NCI-H69 (cell line): ENCODE measurements at regions not wholly inside any gene's neighbourhood (a gene's known extent, or its start where the extent isn't known, plus 50 kb on each side); places are given as distances from the start of the nearest gene placed in this dataset.

Experiments
- DNase-seq: peaks from one replicate; lab custom pipeline; 2025; lab: John Stamatoyannopoulos, UW

- no peak for DNase-seq
Observed at GRCh38 chr16:65961476-65962143, 404.9 kb upstream of the CDH5 start.

GRCh38 chr16:65959983-65960382 is 406.5 kb upstream of the CDH5 start:
- DNase-seq = no peak

DNA sequence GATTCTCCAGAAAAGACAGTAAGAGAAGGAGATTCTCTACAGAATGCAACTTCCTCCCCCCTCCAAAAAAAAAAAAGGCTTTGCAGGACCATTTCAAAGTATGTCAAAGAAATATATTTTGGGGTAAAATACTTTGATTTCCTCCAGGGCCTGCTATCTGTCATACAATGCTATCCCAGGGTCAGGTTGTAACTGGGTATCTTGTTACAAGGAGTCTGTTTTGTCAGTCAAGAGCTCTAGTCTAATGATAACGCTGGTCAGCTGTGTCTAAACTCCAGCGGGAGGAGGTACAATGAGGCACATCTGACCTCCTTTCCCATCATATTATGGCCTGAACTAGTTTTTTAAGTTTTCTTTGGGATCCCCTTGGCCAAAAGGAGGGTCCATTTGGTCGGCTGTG is 408.4 kb upstream of the CDH5 start:
- no peak for DNase-seq

DNA sequence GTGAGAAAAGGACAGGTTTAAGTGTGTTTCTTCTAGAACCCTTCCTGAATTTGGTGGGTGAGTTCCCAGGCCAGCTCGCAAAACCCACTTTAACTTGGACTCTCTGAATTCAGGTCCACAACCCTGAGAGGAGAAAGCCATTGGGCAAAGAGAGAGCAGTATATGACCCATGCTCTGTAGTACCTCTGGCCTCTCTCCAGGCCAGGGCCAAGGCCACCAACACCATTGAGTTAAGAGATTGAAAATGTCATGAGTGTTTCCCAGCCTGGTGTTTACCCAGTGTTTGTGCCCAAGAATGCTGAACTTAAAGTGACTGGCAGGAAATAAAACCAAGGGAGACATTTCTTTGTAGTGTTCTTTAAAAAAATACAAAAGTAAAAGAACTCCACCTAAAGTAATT is 410.4 kb upstream of the CDH5 start:
- DNase-seq = no peak

- no peak for DNase-seq
Observed at GRCh38 chr16:65954446-65954845, 412.0 kb upstream of the CDH5 start.

- no peak for DNase-seq
Observed at GRCh38 chr16:65950211-65950610, 416.3 kb upstream of the CDH5 start.

- DNase-seq = no peak
Observed at GRCh38 chr16:65948361-65948760, 418.1 kb upstream of the CDH5 start.

GRCh38 chr16:65947951-65948350 is 418.5 kb upstream of the CDH5 start:
- no peak for DNase-seq

- DNase-seq = no peak
Observed at GRCh38 chr16:65945493-65945892, 421.0 kb upstream of the CDH5 start.

- DNase-seq = no peak
Observed at GRCh38 chr16:65944361-65944760, 422.1 kb upstream of the CDH5 start.

DNA sequence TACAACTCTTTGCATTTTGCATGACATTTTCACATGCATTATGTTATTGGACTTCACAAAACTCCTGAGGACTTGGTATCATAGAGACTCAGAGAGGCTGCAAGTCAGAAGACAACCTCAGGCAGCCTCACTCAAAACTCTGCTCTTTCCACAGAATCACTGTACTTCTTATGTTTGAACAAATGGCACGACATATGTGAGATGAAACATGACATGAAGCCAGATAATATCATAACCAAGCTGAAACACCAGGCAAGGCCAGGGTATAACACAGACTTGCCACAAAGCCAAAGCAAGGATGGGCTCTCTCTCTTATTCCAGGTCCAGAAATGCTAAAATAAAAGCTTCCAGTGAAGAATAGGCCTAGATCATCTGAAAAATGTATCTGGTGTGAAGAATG is 425.8 kb upstream of the CDH5 start:
- DNase-seq = no peak

- DNase-seq = no peak
Observed at GRCh38 chr16:65938083-65938482, 428.4 kb upstream of the CDH5 start.

DNA sequence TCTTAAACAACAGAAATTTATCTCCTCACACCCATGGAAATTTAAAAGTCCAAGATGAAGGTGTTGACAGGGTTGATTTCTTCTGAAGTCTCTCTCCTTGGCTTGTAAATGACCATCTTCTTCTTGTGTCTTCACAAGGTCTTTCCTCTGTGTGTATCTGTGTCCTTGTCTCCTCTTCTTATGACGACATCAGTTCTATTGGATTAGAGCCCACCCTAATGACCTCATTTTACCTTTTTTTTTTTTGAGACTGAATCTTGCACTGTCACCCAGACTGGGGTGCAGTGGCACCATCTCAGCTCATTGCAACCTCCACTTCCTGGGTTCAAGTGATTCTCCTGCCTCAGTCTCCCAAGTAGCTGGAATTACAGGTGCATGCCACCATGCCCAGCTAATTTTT is 429.0 kb upstream of the CDH5 start:
- no peak for DNase-seq

DNA sequence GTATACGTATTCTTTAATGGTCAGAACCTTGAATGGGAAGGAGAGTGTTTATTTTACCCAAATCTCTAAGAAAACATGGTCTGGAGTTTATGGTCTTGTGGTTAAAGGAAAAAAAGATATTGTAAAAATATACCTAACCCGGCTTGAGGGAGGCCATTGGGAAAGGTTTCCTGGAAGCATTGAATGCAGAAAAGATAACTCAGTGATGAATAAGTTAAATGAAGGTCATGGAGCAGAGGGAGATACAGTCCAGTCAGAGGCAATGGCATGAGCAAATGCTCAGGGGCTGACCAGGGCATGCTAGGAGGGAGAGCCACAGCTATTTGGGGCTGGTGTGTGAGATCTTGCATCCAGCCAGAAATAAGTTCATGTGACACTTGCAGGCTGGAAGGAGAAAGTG is 430.4 kb upstream of the CDH5 start:
- no peak for DNase-seq

- no peak for DNase-seq
Observed at GRCh38 chr16:65934443-65934842, 432.0 kb upstream of the CDH5 start.

- DNase-seq = no peak
Observed at GRCh38 chr16:65933703-65934102, 432.8 kb upstream of the CDH5 start.

DNA sequence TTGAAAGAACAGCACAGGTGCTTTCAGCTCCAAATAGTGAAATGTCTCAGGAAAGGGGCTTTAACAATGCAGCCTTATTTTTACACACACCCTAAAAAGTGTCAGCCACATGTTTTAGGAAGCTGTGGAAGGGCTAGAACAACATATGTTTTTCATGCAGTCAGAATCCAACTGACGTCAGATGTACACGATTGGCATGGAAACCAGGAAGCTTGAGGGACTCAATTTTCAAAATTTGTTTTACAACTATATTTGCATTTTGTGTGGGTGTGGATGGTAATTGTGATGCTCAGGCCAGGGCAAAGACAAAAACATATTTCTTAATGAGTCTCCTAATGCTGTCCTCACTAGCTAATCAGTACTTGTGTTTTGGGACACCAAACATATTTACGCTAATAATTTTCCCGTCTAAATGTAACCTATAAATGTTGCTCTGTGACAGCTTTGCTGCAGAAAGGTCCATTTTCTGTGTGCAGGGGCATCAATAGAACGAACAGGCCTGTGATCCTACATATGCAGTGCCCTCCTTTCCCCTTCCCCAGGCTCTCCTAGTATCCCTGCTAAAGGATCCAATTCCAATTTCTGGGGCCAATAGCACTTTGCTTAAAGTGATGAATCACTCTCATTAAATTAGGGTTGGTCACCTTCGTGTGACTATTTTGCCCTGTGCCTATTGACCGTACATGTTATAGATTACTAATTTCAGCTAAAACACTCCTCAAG is 434.0 kb upstream of the CDH5 start:
- no peak for DNase-seq

DNA sequence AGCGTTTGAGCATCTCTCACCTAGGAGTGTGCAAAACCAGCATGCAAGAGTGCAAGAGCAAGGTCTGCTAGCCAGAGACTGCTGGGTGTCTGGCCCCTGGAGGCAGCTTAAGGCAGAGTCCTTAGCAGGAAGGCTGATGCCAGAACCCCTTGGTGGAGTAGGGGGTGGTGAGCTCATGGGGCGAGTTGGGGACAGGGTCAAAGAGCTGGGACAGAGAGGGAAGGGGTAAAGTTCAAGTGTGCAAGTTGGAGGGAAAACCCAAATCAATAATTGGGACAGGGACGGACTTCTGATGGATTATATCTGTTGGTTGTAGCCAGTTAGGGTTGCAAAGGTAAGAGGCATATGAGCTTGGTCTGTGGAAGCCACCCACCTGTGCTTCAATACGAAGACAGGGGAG is 443.6 kb upstream of the CDH5 start:
- no peak for DNase-seq

- no peak for DNase-seq
Observed at GRCh38 chr16:65919986-65920376, 446.5 kb upstream of the CDH5 start.

GRCh38 chr16:65919145-65919985 is 447.1 kb upstream of the CDH5 start:
- no peak for DNase-seq

DNA sequence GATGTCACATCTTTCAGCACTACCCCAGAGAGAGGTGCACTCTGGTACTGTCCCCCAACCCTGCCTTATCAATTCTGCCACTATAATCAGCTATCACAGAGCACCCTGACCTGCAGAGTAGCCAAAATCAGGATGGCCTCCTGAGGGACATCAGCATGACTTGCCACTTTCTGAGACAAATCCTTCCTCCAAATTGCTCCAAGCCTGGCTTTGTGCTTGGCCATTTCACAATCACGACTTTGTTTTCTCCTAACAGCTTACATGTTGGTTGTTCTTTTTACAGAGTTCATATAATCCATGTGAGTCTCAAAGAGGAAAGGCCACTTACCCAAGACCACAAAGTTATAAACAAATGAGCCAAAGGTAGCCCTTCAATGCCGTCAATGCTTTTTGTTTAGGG is 449.0 kb upstream of the CDH5 start:
- DNase-seq = no peak

GRCh38 chr16:65916995-65917394 is 449.5 kb upstream of the CDH5 start:
- DNase-seq = no peak

GRCh38 chr16:65910291-65910690 is 456.2 kb upstream of the CDH5 start:
- no peak for DNase-seq
